Breast epithelium (tissue), 4 donors: ENCODE measurements at regions not wholly inside any gene's neighbourhood (a gene's known extent, or its start where the extent isn't known, plus 50 kb on each side); places are given as distances from the start of the nearest gene placed in this dataset.

ENCODE experiments used
- DNase-seq, 2 donors: peaks; one replicate each; pipeline ENCODE4 v3.0.0-alpha.2; 2019; ENCODE audit warnings: low spot score in 2 of 2
- H3K27ac ChIP-seq, 2 donors: fragments of 200-600 bp; sonication (generic) in 1 of 2; one replicate each; pipeline ENCODE4 v1.5.1; 2016 to 2019; ENCODE audit warnings: mild to moderate bottlenecking in 1 of 2
- H3K27me3 ChIP-seq, 2 donors: fragments of 200-600 bp; sonication (generic) in 1 of 2; one replicate each; pipeline versions ENCODE4 v1.5.1 to v1.6.0; 2017 to 2019; ENCODE audit warnings: control low read depth in 1 of 2, mild to moderate bottlenecking in 1 of 2
- H3K36me3 ChIP-seq: fragments of 200-600 bp; one replicate; pipeline ENCODE4 v1.5.1; 2019
- H3K4me1 ChIP-seq, 2 donors: fragments of 200-600 bp; sonication (generic); one replicate each; pipeline ENCODE4 v1.5.1; 2016 to 2019; ENCODE audit warnings: control low read depth in 1 of 2
- H3K4me3 ChIP-seq, 3 donors: fragments of 200-600 bp; sonication (generic); 1 replicate in 2 of 3; 2 replicates in 1 of 3; pipeline ENCODE4 v1.5.1; 2016 to 2019; ENCODE audit warnings: mild to moderate bottlenecking in 3 of 3, moderate library complexity in 2 of 3
- H3K9me3 ChIP-seq, 2 donors: fragments of 200-600 bp; sonication (generic) in 1 of 2; one replicate each; pipeline ENCODE4 v1.5.1; 2016 to 2019; ENCODE audit warnings: control low read depth in 1 of 2
- CTCF ChIP-seq, 3 donors: fragments of 450-650 bp; IDR thresholded peaks; one replicate each; pipeline ENCODE4 v1.5.1; 2016 to 2017; ENCODE audit warnings: antibody characterized with exemption in 3 of 3, mild to moderate bottlenecking in 3 of 3, moderate library complexity in 3 of 3
- POLR2A ChIP-seq: fragments of 450-650 bp; IDR thresholded peaks from one replicate; pipeline ENCODE4 v1.6.1; 2016; ENCODE audit warnings: antibody characterized with exemption, mild to moderate bottlenecking, moderate library complexity
- POLR2AphosphoS5 ChIP-seq, 3 donors: sonication (generic); formaldehyde crosslinking; IDR thresholded peaks; one replicate each; pipeline ENCODE4 v1.6.1; 2017; ENCODE audit warnings: antibody characterized with exemption in 3 of 3
- intact Hi-C: fragments of 100-400 bp; cut with DNase I; formaldehyde crosslinking; loops from one replicate; pipeline ENCODE4 v1.15.1; 2023; ENCODE audit warnings: low total_unique reads

- TF ChIP-seq POLR2A (no peak), POLR2AphosphoS5 (IDR thresholded peaks at IDR 0.05) (no peak), CTCF (IDR thresholded peaks at IDR 0.05) (no peak)
These were observed 1104.0 kb downstream of the SLC6A15 start for GRCh38 chr12:83808591-83808990.

GRCh38 chr12:83807871-83808270 lies 1104.7 kb downstream of the SLC6A15 start:
- H3K4me3 ChIP-seq = no peak overlapping the region
- H3K27me3 ChIP-seq = no peaks in the 10 kb centered on the region
- intact Hi-C loops = no loop called here
- no peak for TF ChIP-seq POLR2A
- TF ChIP-seq POLR2AphosphoS5 (IDR thresholded peaks at IDR 0.05) = no peak
- no peak for TF ChIP-seq CTCF (IDR thresholded peaks at IDR 0.05)
- H3K27ac ChIP-seq = no peak overlapping the region
- H3K36me3 ChIP-seq = no peaks in the 10 kb centered on the region
- no peak for DNase-seq
- H3K9me3 ChIP-seq = no peaks in the 10 kb centered on the region
- H3K4me1 ChIP-seq = no peaks in the 10 kb centered on the region

More at GRCh38 chr12:83808591-83808990, 1104.0 kb downstream of the SLC6A15 start:
- no peaks in the 10 kb centered on the region for H3K4me1 ChIP-seq
- intact Hi-C loops = no loop called here
- H3K9me3 ChIP-seq = no peaks in the 10 kb centered on the region
- no peak overlapping the region for H3K4me3 ChIP-seq
- H3K27me3 ChIP-seq = no peaks in the 10 kb centered on the region
- H3K36me3 ChIP-seq = no peaks in the 10 kb centered on the region
- no peak overlapping the region for H3K27ac ChIP-seq
- DNase-seq = no peak

- no peak for DNase-seq
These were observed 1106.7 kb downstream of the SLC6A15 start for GRCh38 chr12:83805873-83806272.

GRCh38 chr12:83805156-83805772 lies 1107.3 kb downstream of the SLC6A15 start:
- intact Hi-C loops = no loop called here
- no peaks in the 10 kb centered on the region for H3K27me3 ChIP-seq
- TF ChIP-seq CTCF (IDR thresholded peaks at IDR 0.05) (no peak), POLR2AphosphoS5 (IDR thresholded peaks at IDR 0.05) (no peak), POLR2A (no peak)

More at GRCh38 chr12:83805873-83806272, 1106.7 kb downstream of the SLC6A15 start:
- Histone ChIP-seq H3K9me3 (no peaks in the 10 kb centered on the region), H3K36me3 (no peaks in the 10 kb centered on the region), H3K4me3 (no peak overlapping the region), H3K4me1 (no peaks in the 10 kb centered on the region), H3K27ac (no peak overlapping the region), H3K27me3 (no peaks in the 10 kb centered on the region)
- TF ChIP-seq POLR2AphosphoS5 (IDR thresholded peaks at IDR 0.05) (no peak), POLR2A (no peak), CTCF (IDR thresholded peaks at IDR 0.05) (no peak)
- intact Hi-C loops = no loop called here

GRCh38 chr12:83801972-83802371 lies 1110.6 kb downstream of the SLC6A15 start:
- intact Hi-C loops = no loop called here
- TF ChIP-seq CTCF (IDR thresholded peaks at IDR 0.05) (no peak), POLR2A (no peak), POLR2AphosphoS5 (IDR thresholded peaks at IDR 0.05) (no peak)
- no peaks in the 10 kb centered on the region for H3K36me3 ChIP-seq
- H3K4me3 ChIP-seq = no peak overlapping the region
- H3K4me1 ChIP-seq = no peaks in the 10 kb centered on the region
- no peaks in the 10 kb centered on the region for H3K9me3 ChIP-seq
- no peak overlapping the region for H3K27ac ChIP-seq
- no peaks in the 10 kb centered on the region for H3K27me3 ChIP-seq
- no peak for DNase-seq

More at GRCh38 chr12:83805156-83805772, 1107.3 kb downstream of the SLC6A15 start:
- no peaks in the 10 kb centered on the region for H3K36me3 ChIP-seq
- H3K27ac ChIP-seq = no peak overlapping the region
- H3K9me3 ChIP-seq = no peaks in the 10 kb centered on the region
- DNase-seq = no peak
- no peaks in the 10 kb centered on the region for H3K4me1 ChIP-seq
- H3K4me3 ChIP-seq = no peak overlapping the region
